ENCODE measurements at regions not wholly inside any gene's neighbourhood (a gene's known extent, or its start where the extent isn't known, plus 50 kb on each side); places are given as distances from the start of the nearest gene placed in this dataset.
"Not testable (repeated sequence)": the region's sequence is repeated elsewhere in the genome, so short reads cannot be mapped to it uniquely, and the experiment has no call there.

- ATAC-seq, H3K9me3 Mint-ChIP-seq, DNase-seq, H3K27me3 Mint-ChIP-seq, H3K4me1 Mint-ChIP-seq, H3K27ac Mint-ChIP-seq, H3K36me3 Mint-ChIP-seq, POLR2A ChIA-PET, H3K4me3 Mint-ChIP-seq: not testable (repeated sequence)
These were observed 688.8 kb downstream of the TTLL7 start for GRCh38 chr1:83310161-83310560.

- H3K36me3 Mint-ChIP-seq, H3K27me3 Mint-ChIP-seq, H3K4me3 Mint-ChIP-seq, H3K9me3 Mint-ChIP-seq, H3K4me1 Mint-ChIP-seq, POLR2A ChIA-PET: not testable (repeated sequence)
- DNase-seq (peak in 3 of 10 donors; percentile 3 to 4 (median 4)), ATAC-seq (peak; percentile 35)
- peak overlapping the region in 1 of 10 donors; percentile 22 for H3K27ac Mint-ChIP-seq
These were observed 689.9 kb downstream of the TTLL7 start for GRCh38 chr1:83309035-83309434.

- H3K27me3 Mint-ChIP-seq, H3K4me1 Mint-ChIP-seq, DNase-seq, H3K27ac Mint-ChIP-seq, POLR2A ChIA-PET, H3K4me3 Mint-ChIP-seq, ATAC-seq, H3K36me3 Mint-ChIP-seq: not testable (repeated sequence)
- peaks cover 0 to 12% (median 4%) of the 10 kb centered on the region in 9 donors for H3K9me3 Mint-ChIP-seq
These were observed 692.1 kb downstream of the TTLL7 start for GRCh38 chr1:83306811-83307210.

- POLR2A ChIA-PET, H3K4me1 Mint-ChIP-seq, H3K4me3 Mint-ChIP-seq, H3K27me3 Mint-ChIP-seq, ATAC-seq, DNase-seq, H3K27ac Mint-ChIP-seq: not testable (repeated sequence)
- Mint-ChIP-seq H3K9me3 (peaks cover 0 to 16% (median 0%) of the 10 kb centered on the region in 9 donors), H3K36me3 (peaks cover 0 to 12% (median 3%) of the 10 kb centered on the region in 3 donors)
These were observed 703.3 kb downstream of the TTLL7 start for GRCh38 chr1:83295594-83295993.

- H3K27ac Mint-ChIP-seq, H3K36me3 Mint-ChIP-seq, POLR2A ChIA-PET, H3K4me3 Mint-ChIP-seq, H3K27me3 Mint-ChIP-seq, DNase-seq, H3K4me1 Mint-ChIP-seq, H3K9me3 Mint-ChIP-seq, ATAC-seq: not testable (repeated sequence)
These were observed 711.5 kb downstream of the TTLL7 start for GRCh38 chr1:83287391-83287790.

- POLR2A ChIA-PET, H3K27me3 Mint-ChIP-seq, H3K9me3 Mint-ChIP-seq, H3K27ac Mint-ChIP-seq, H3K4me1 Mint-ChIP-seq, ATAC-seq, DNase-seq, H3K4me3 Mint-ChIP-seq, H3K36me3 Mint-ChIP-seq: not testable (repeated sequence)
These were observed 724.3 kb downstream of the TTLL7 start for GRCh38 chr1:83274656-83275055.

- H3K27ac Mint-ChIP-seq, H3K27me3 Mint-ChIP-seq, H3K4me3 Mint-ChIP-seq, DNase-seq, H3K9me3 Mint-ChIP-seq, POLR2A ChIA-PET, H3K36me3 Mint-ChIP-seq, ATAC-seq, H3K4me1 Mint-ChIP-seq: not testable (repeated sequence)
These were observed 726.4 kb downstream of the TTLL7 start for GRCh38 chr1:83272484-83272883.

- H3K4me1 Mint-ChIP-seq, H3K9me3 Mint-ChIP-seq, DNase-seq, H3K4me3 Mint-ChIP-seq, POLR2A ChIA-PET, H3K27ac Mint-ChIP-seq, H3K27me3 Mint-ChIP-seq, H3K36me3 Mint-ChIP-seq, ATAC-seq: not testable (repeated sequence)
These were observed 727.1 kb downstream of the TTLL7 start for GRCh38 chr1:83271834-83272233.

GRCh38 chr1:83270801-83271200 lies 728.1 kb downstream of the TTLL7 start:
- H3K4me1 Mint-ChIP-seq, H3K9me3 Mint-ChIP-seq, ATAC-seq, H3K27ac Mint-ChIP-seq, H3K36me3 Mint-ChIP-seq, POLR2A ChIA-PET, DNase-seq, H3K27me3 Mint-ChIP-seq, H3K4me3 Mint-ChIP-seq: not testable (repeated sequence)

- DNase-seq, H3K36me3 Mint-ChIP-seq, H3K9me3 Mint-ChIP-seq, ATAC-seq, H3K4me1 Mint-ChIP-seq, H3K27me3 Mint-ChIP-seq, H3K27ac Mint-ChIP-seq, POLR2A ChIA-PET, H3K4me3 Mint-ChIP-seq: not testable (repeated sequence)
These were observed 735.1 kb downstream of the TTLL7 start for GRCh38 chr1:83263808-83264207.

- DNase-seq, H3K27ac Mint-ChIP-seq, H3K4me3 Mint-ChIP-seq, H3K27me3 Mint-ChIP-seq, H3K4me1 Mint-ChIP-seq, ATAC-seq, POLR2A ChIA-PET: not testable (repeated sequence)
- Mint-ChIP-seq H3K9me3 (peaks cover 0 to 25% (median 14%) of the 10 kb centered on the region in 9 donors), H3K36me3 (peaks cover 2 to 12% (median 7%) of the 10 kb centered on the region in 3 donors)
These were observed 747.2 kb downstream of the TTLL7 start for GRCh38 chr1:83251687-83252086.

- DNase-seq, ATAC-seq, H3K27ac Mint-ChIP-seq, H3K4me1 Mint-ChIP-seq, H3K4me3 Mint-ChIP-seq, POLR2A ChIA-PET, H3K27me3 Mint-ChIP-seq: not testable (repeated sequence)
- Mint-ChIP-seq H3K9me3 (peaks cover 0 to 19% (median 9%) of the 10 kb centered on the region in 9 donors), H3K36me3 (peaks cover 0 to 12% (median 7%) of the 10 kb centered on the region in 3 donors)
These were observed 752.2 kb downstream of the TTLL7 start for GRCh38 chr1:83246780-83247179.

GRCh38 chr1:83244832-83245231 lies 754.1 kb downstream of the TTLL7 start:
- not testable (repeated sequence) for DNase-seq, ATAC-seq

GRCh38 chr1:83239568-83239967 lies 759.4 kb downstream of the TTLL7 start:
- POLR2A ChIA-PET, H3K27me3 Mint-ChIP-seq, H3K4me3 Mint-ChIP-seq, H3K27ac Mint-ChIP-seq, ATAC-seq, H3K9me3 Mint-ChIP-seq, H3K36me3 Mint-ChIP-seq, H3K4me1 Mint-ChIP-seq, DNase-seq: not testable (repeated sequence)

More at GRCh38 chr1:83244832-83245231, 754.1 kb downstream of the TTLL7 start:
- H3K36me3 Mint-ChIP-seq, H3K27ac Mint-ChIP-seq, H3K9me3 Mint-ChIP-seq, H3K27me3 Mint-ChIP-seq, POLR2A ChIA-PET, H3K4me1 Mint-ChIP-seq, H3K4me3 Mint-ChIP-seq: not testable (repeated sequence)
